HG03521 (cell line): ENCODE measurements at regions not wholly inside any gene's neighbourhood (a gene's known extent, or its start where the extent isn't known, plus 50 kb on each side); places are given as distances from the start of the nearest gene placed in this dataset.

Experiments
- ATAC-seq: cut with Tn5 transposase; IDR thresholded peaks from one replicate; pipeline ENCODE4 v1.9.1; 2021; ENCODE audit warnings: mild to moderate bottlenecking, moderate library complexity; ENCODE audit not compliant: unreplicated experiment

GRCh38 chr3:118067439-118067838 lies 967.2 kb downstream of the IGSF11 start:
- no peak for ATAC-seq

GRCh38 chr3:118075873-118076272 lies 958.8 kb downstream of the IGSF11 start:
- no peak for ATAC-seq

- no peak for ATAC-seq
Observed at GRCh38 chr3:118077332-118077731, 957.3 kb downstream of the IGSF11 start.

- ATAC-seq: no peak
Observed at GRCh38 chr3:118080889-118081288, 953.8 kb downstream of the IGSF11 start.

- ATAC-seq: no peak
Observed at GRCh38 chr3:118088696-118089095, 946.0 kb downstream of the IGSF11 start.

- no peak for ATAC-seq
Observed at GRCh38 chr3:118089563-118089962, 945.1 kb downstream of the IGSF11 start.

- ATAC-seq: no peak
Observed at GRCh38 chr3:118097226-118097625, 937.4 kb downstream of the IGSF11 start.

GRCh38 chr3:118097660-118098059 lies 937.0 kb downstream of the IGSF11 start:
- ATAC-seq: no peak

GRCh38 chr3:118098827-118099226 lies 935.8 kb downstream of the IGSF11 start:
- no peak for ATAC-seq

- ATAC-seq: no peak
Observed at GRCh38 chr3:118101891-118102290, 932.8 kb downstream of the IGSF11 start.

GRCh38 chr3:118102737-118103136 lies 931.9 kb downstream of the IGSF11 start:
- ATAC-seq: no peak

- no peak for ATAC-seq
Observed at GRCh38 chr3:118108201-118108600, 926.4 kb downstream of the IGSF11 start.

GRCh38 chr3:118108769-118109168 lies 925.9 kb downstream of the IGSF11 start:
- no peak for ATAC-seq

GRCh38 chr3:118110211-118110610 lies 924.4 kb downstream of the IGSF11 start:
- no peak for ATAC-seq

- no peak for ATAC-seq
Observed at GRCh38 chr3:118116991-118117390, 917.7 kb downstream of the IGSF11 start.

- no peak for ATAC-seq
Observed at GRCh38 chr3:118126751-118127150, 907.9 kb downstream of the IGSF11 start.

- ATAC-seq: no peak
Observed at GRCh38 chr3:118127992-118128391, 906.7 kb downstream of the IGSF11 start.

- no peak for ATAC-seq
Observed at GRCh38 chr3:118128886-118129285, 905.8 kb downstream of the IGSF11 start.

GRCh38 chr3:118137778-118138177 lies 896.9 kb downstream of the IGSF11 start:
- ATAC-seq: no peak

GRCh38 chr3:118144919-118145318 lies 889.7 kb downstream of the IGSF11 start:
- ATAC-seq: no peak

- no peak for ATAC-seq
Observed at GRCh38 chr3:118146658-118147375, 887.8 kb downstream of the IGSF11 start.

GRCh38 chr3:118151164-118151563 lies 883.5 kb downstream of the IGSF11 start:
- no peak for ATAC-seq
